WTC11 (cell line): ENCODE measurements at regions not wholly inside any gene's neighbourhood (a gene's known extent, or its start where the extent isn't known, plus 50 kb on each side); places are given as distances from the start of the nearest gene placed in this dataset.

Experiments used
- ATAC-seq: fragments of 200-7000 bp; cut with Tn5 transposase; 2 replicates; pipeline ENCODE4 v1.10.0; 2021; ENCODE audit warnings: mild to moderate bottlenecking, moderate library complexity
- CTCF ChIA-PET: fragments of 300-600 bp; sonication (Branson Sonifier 250); formaldehyde crosslinking; loops from one replicate; lab custom pipeline; 2021; ENCODE audit warnings: antibody characterized with exemption; lab: Charles Lee
- POLR2A ChIA-PET: fragments of 350-600 bp; sonication (Branson Sonifier 250); formaldehyde crosslinking; loops from one replicate; lab custom pipeline; 2021; ENCODE audit warnings: antibody characterized with exemption; lab: Charles Lee
- DNase-seq: peaks from one replicate; pipeline ENCODE4 v3.0.0; 2021; ENCODE audit warnings: low spot score
- H3K27ac Mint-ChIP-seq: 2 replicates; pipeline ENCODE4 v1.8.0; 2021; ENCODE audit warnings: mixed read lengths
- H3K27me3 Mint-ChIP-seq: 2 replicates; pipeline ENCODE4 v1.8.0; 2021; ENCODE audit warnings: low read depth, mild to moderate bottlenecking, moderate library complexity, mixed read lengths
- H3K36me3 Mint-ChIP-seq: 2 replicates; pipeline ENCODE4 v1.8.0; 2021; ENCODE audit warnings: mixed read lengths
- H3K4me1 Mint-ChIP-seq: 2 replicates; pipeline ENCODE4 v1.8.0; 2022; ENCODE audit warnings: mixed read lengths
- H3K4me3 Mint-ChIP-seq: 2 replicates; pipeline ENCODE4 v1.8.0; 2021; ENCODE audit warnings: mild to moderate bottlenecking, moderate library complexity, mixed read lengths
- H3K9me3 Mint-ChIP-seq: 2 replicates; pipeline ENCODE4 v1.8.0; 2021; ENCODE audit warnings: mixed read lengths
- ATF1 ChIP-seq: sonication (generic); formaldehyde crosslinking; IDR thresholded peaks from 2 replicates; pipeline ENCODE4 v1.8.1; 2023; ENCODE audit warnings: mild to moderate bottlenecking, moderate library complexity, missing genetic modification reagents
- GABPB1 ChIP-seq: sonication (generic); formaldehyde crosslinking; IDR thresholded peaks from 2 replicates; pipeline ENCODE4 v1.8.1; 2023; ENCODE audit warnings: mild to moderate bottlenecking, missing genetic modification reagents
- JUN ChIP-seq: sonication (generic); formaldehyde crosslinking; IDR thresholded peaks from 2 replicates; pipeline ENCODE4 v1.8.0; 2023; ENCODE audit warnings: mild to moderate bottlenecking, missing genetic modification reagents
- MYBL2 ChIP-seq: sonication (generic); formaldehyde crosslinking; IDR thresholded peaks from 2 replicates; pipeline ENCODE4 v1.8.1; 2023; ENCODE audit warnings: mild to moderate bottlenecking, moderate library complexity, missing genetic modification reagents
- NFATC4 ChIP-seq: fragments of 250-450 bp; sonication (Bioruptor Pico); IDR thresholded peaks from 2 replicates; pipeline ENCODE4 v1.9.0; 2021; ENCODE audit warnings: mild to moderate bottlenecking
- OVOL2 ChIP-seq: fragments of 250-450 bp; sonication (Bioruptor Pico); IDR thresholded peaks from 2 replicates; pipeline ENCODE4 v1.9.0; 2021; ENCODE audit warnings: mild to moderate bottlenecking, borderline replicate concordance
- RORB ChIP-seq: fragments of 250-450 bp; sonication (Bioruptor Pico); IDR thresholded peaks from 2 replicates; pipeline ENCODE4 v1.9.0; 2021; ENCODE audit warnings: mild to moderate bottlenecking
- SOX15 ChIP-seq: fragments of 250-450 bp; sonication (Bioruptor Pico); IDR thresholded peaks from 2 replicates; pipeline ENCODE4 v1.9.0; 2021; ENCODE audit warnings: mild to moderate bottlenecking
- TEAD1 ChIP-seq: sonication (generic); formaldehyde crosslinking; IDR thresholded peaks from 2 replicates; pipeline ENCODE4 v1.8.0; 2022; ENCODE audit warnings: mild to moderate bottlenecking, missing genetic modification reagents
- ZNF219 ChIP-seq: sonication (generic); formaldehyde crosslinking; IDR thresholded peaks from 2 replicates; pipeline ENCODE4 v1.8.0; 2023; ENCODE audit warnings: missing genetic modification reagents, mild to moderate bottlenecking, borderline replicate concordance
- ZNF416 ChIP-seq: fragments of 250-450 bp; sonication (Bioruptor Pico); IDR thresholded peaks from 2 replicates; pipeline ENCODE4 v1.9.0; 2021; ENCODE audit warnings: mild to moderate bottlenecking, inconsistent platforms
- ZNF423 ChIP-seq: fragments of 250-450 bp; sonication (Bioruptor Pico); IDR thresholded peaks from 2 replicates; pipeline ENCODE4 v2.1.2; 2022; ENCODE audit warnings: mild to moderate bottlenecking, moderate library complexity
- TF ChIP-seq, protein P1 (sequence below): sonication (generic); formaldehyde crosslinking; IDR thresholded peaks from 2 replicates; pipeline ENCODE4 v1.8.0; 2023; ENCODE audit warnings: missing genetic modification reagents, mild to moderate bottlenecking, borderline replicate concordance
- TF ChIP-seq, protein P2 (sequence below): sonication (generic); formaldehyde crosslinking; IDR thresholded peaks from 2 replicates; pipeline ENCODE4 v1.8.0; 2022; ENCODE audit warnings: mild to moderate bottlenecking, missing genetic modification reagents
- TF ChIP-seq, protein P3 (sequence below): sonication (generic); formaldehyde crosslinking; IDR thresholded peaks from 2 replicates; pipeline ENCODE4 v1.8.1; 2022; ENCODE audit warnings: missing genetic modification reagents, borderline replicate concordance
- TF ChIP-seq, protein P4 (sequence below): sonication (generic); formaldehyde crosslinking; IDR thresholded peaks from 2 replicates; pipeline ENCODE4 v1.8.0; 2022; ENCODE audit warnings: mild to moderate bottlenecking, missing genetic modification reagents
- TF ChIP-seq, protein P5 (sequence below): fragments of 250-450 bp; sonication (Bioruptor Pico); IDR thresholded peaks from 2 replicates; pipeline ENCODE4 v1.9.0; 2021; ENCODE audit warnings: mild to moderate bottlenecking, borderline replicate concordance
- TF ChIP-seq, protein P6 (sequence below): fragments of 250-450 bp; sonication (Bioruptor Pico); conservative IDR thresholded peaks from 2 replicates; pipeline ENCODE4 v1.9.0; 2021; ENCODE audit warnings: mild to moderate bottlenecking
- TF ChIP-seq, protein P7 (sequence below): sonication (generic); formaldehyde crosslinking; conservative IDR thresholded peaks from 2 replicates; pipeline ENCODE4 v1.8.1; 2023; ENCODE audit warnings: mild to moderate bottlenecking, low read depth, missing genetic modification reagents, moderate library complexity

DNA sequence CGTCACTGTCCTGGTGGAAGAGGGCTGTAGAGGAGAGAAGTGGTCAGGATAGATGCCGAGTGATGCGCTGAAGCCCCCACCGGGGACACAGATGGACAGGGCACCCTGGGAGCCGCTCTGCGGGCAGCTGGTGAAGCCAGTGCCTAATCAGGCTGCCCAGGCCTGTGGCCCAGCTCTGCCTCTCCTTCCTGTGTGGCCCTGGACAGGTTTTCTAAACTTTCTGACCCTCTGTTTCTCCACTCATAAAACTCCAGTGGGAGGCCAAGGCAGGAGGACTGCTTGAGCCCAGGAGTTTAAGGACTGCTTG lies 86.1 kb downstream of the C5orf15 start (continued):
- TF ChIP-seq, protein P1, sequence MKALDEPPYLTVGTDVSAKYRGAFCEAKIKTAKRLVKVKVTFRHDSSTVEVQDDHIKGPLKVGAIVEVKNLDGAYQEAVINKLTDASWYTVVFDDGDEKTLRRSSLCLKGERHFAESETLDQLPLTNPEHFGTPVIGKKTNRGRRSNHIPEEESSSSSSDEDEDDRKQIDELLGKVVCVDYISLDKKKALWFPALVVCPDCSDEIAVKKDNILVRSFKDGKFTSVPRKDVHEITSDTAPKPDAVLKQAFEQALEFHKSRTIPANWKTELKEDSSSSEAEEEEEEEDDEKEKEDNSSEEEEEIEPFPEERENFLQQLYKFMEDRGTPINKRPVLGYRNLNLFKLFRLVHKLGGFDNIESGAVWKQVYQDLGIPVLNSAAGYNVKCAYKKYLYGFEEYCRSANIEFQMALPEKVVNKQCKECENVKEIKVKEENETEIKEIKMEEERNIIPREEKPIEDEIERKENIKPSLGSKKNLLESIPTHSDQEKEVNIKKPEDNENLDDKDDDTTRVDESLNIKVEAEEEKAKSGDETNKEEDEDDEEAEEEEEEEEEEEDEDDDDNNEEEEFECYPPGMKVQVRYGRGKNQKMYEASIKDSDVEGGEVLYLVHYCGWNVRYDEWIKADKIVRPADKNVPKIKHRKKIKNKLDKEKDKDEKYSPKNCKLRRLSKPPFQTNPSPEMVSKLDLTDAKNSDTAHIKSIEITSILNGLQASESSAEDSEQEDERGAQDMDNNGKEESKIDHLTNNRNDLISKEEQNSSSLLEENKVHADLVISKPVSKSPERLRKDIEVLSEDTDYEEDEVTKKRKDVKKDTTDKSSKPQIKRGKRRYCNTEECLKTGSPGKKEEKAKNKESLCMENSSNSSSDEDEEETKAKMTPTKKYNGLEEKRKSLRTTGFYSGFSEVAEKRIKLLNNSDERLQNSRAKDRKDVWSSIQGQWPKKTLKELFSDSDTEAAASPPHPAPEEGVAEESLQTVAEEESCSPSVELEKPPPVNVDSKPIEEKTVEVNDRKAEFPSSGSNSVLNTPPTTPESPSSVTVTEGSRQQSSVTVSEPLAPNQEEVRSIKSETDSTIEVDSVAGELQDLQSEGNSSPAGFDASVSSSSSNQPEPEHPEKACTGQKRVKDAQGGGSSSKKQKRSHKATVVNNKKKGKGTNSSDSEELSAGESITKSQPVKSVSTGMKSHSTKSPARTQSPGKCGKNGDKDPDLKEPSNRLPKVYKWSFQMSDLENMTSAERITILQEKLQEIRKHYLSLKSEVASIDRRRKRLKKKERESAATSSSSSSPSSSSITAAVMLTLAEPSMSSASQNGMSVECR: no peak

DNA sequence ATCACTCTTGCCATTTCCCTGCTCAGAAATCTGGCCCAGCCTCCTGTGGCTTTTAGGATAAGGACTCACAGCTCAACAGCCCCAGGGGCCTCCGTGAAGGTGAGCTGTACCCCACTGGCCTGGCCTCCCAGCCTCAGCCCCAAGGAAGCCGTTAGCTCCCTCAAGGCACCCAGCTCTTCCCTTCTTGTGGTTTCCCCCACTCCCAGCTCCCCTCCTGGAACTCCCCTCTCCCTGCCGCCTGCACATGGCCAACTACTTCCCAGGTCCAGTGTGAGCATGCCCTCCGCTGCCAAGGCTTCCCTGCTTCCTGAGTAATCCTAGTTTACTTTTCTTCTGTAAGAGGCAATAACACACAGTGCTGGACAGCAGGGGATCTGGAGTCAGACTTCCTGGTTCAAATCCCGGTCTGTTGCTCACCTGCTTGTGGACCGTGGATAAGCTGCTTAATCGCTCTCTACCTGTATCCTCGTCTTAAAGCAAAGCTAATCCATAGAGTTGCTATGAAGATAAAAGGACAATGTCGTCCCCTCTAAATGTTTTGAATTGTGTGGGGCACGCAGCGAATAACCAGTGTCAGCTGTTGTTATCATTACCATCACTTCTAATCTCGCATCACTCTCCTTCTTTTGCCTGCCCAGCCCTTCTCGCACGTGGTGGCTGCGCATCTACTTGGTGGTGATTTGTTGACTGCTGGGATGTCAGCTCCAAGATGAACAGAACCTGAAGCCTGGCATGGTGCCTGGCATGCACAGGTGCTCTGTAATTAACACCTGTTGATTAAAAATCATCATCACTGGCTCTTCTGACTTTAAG lies 86.6 kb downstream of the C5orf15 start:
- Mint-ChIP-seq H3K4me1 (peaks cover 26% of the 10 kb centered on the region), H3K4me3 (no peak overlapping the region), H3K27ac (no peak overlapping the region), H3K27me3 (no peaks in the 10 kb centered on the region; the same call in 1 of the 2 replicates), H3K36me3 (no peaks in the 10 kb centered on the region), H3K9me3 (peaks cover 4% of the 10 kb centered on the region; the same call in 1 of the 2 replicates)
- ATAC-seq (no peak), DNase-seq (no peak)
- ChIA-PET POLR2A (interaction anchor here (0.9 kb wide), 1 partner anchor 88 kb away, joined by 3 read pairs; no protein-coding TSS in a partner anchor), CTCF (interaction anchor here (0.9 to 1.1 kb wide), 2 partner anchors 12 to 127 kb away, joined by 4 to 5 read pairs; no protein-coding TSS in a partner anchor)
- TF ChIP-seq NFATC4 (CRISPR knock-in tag) (no peak), TEAD1 (CRISPR knock-in tag) (no peak), ZNF219 (CRISPR knock-in tag) (no peak), ATF1 (CRISPR knock-in tag) (no peak), ZNF416 (CRISPR knock-in tag) (no peak), GABPB1 (CRISPR knock-in tag) (no peak), RORB (CRISPR knock-in tag) (no peak), OVOL2 (CRISPR knock-in tag) (no peak), ZNF423 (CRISPR knock-in tag) (no peak), JUN (CRISPR knock-in tag) (no peak), MYBL2 (CRISPR knock-in tag) (no peak), SOX15 (no peak)
- TF ChIP-seq, protein P2, sequence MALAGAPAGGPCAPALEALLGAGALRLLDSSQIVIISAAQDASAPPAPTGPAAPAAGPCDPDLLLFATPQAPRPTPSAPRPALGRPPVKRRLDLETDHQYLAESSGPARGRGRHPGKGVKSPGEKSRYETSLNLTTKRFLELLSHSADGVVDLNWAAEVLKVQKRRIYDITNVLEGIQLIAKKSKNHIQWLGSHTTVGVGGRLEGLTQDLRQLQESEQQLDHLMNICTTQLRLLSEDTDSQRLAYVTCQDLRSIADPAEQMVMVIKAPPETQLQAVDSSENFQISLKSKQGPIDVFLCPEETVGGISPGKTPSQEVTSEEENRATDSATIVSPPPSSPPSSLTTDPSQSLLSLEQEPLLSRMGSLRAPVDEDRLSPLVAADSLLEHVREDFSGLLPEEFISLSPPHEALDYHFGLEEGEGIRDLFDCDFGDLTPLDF: no peak
- TF ChIP-seq, protein P3, sequence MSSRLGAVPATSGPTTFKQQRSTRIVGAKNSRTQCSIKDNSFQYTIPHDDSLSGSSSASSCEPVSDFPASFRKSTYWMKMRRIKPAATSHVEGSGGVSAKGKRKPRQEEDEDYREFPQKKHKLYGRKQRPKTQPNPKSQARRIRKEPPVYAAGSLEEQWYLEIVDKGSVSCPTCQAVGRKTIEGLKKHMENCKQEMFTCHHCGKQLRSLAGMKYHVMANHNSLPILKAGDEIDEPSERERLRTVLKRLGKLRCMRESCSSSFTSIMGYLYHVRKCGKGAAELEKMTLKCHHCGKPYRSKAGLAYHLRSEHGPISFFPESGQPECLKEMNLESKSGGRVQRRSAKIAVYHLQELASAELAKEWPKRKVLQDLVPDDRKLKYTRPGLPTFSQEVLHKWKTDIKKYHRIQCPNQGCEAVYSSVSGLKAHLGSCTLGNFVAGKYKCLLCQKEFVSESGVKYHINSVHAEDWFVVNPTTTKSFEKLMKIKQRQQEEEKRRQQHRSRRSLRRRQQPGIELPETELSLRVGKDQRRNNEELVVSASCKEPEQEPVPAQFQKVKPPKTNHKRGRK: no peak
- TF ChIP-seq, protein P4, sequence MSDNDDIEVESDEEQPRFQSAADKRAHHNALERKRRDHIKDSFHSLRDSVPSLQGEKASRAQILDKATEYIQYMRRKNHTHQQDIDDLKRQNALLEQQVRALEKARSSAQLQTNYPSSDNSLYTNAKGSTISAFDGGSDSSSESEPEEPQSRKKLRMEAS (CRISPR knock-in tag): no peak
- TF ChIP-seq, protein P5, sequence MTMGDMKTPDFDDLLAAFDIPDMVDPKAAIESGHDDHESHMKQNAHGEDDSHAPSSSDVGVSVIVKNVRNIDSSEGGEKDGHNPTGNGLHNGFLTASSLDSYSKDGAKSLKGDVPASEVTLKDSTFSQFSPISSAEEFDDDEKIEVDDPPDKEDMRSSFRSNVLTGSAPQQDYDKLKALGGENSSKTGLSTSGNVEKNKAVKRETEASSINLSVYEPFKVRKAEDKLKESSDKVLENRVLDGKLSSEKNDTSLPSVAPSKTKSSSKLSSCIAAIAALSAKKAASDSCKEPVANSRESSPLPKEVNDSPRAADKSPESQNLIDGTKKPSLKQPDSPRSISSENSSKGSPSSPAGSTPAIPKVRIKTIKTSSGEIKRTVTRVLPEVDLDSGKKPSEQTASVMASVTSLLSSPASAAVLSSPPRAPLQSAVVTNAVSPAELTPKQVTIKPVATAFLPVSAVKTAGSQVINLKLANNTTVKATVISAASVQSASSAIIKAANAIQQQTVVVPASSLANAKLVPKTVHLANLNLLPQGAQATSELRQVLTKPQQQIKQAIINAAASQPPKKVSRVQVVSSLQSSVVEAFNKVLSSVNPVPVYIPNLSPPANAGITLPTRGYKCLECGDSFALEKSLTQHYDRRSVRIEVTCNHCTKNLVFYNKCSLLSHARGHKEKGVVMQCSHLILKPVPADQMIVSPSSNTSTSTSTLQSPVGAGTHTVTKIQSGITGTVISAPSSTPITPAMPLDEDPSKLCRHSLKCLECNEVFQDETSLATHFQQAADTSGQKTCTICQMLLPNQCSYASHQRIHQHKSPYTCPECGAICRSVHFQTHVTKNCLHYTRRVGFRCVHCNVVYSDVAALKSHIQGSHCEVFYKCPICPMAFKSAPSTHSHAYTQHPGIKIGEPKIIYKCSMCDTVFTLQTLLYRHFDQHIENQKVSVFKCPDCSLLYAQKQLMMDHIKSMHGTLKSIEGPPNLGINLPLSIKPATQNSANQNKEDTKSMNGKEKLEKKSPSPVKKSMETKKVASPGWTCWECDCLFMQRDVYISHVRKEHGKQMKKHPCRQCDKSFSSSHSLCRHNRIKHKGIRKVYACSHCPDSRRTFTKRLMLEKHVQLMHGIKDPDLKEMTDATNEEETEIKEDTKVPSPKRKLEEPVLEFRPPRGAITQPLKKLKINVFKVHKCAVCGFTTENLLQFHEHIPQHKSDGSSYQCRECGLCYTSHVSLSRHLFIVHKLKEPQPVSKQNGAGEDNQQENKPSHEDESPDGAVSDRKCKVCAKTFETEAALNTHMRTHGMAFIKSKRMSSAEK (CRISPR knock-in tag): no peak
- TF ChIP-seq, protein P6, sequence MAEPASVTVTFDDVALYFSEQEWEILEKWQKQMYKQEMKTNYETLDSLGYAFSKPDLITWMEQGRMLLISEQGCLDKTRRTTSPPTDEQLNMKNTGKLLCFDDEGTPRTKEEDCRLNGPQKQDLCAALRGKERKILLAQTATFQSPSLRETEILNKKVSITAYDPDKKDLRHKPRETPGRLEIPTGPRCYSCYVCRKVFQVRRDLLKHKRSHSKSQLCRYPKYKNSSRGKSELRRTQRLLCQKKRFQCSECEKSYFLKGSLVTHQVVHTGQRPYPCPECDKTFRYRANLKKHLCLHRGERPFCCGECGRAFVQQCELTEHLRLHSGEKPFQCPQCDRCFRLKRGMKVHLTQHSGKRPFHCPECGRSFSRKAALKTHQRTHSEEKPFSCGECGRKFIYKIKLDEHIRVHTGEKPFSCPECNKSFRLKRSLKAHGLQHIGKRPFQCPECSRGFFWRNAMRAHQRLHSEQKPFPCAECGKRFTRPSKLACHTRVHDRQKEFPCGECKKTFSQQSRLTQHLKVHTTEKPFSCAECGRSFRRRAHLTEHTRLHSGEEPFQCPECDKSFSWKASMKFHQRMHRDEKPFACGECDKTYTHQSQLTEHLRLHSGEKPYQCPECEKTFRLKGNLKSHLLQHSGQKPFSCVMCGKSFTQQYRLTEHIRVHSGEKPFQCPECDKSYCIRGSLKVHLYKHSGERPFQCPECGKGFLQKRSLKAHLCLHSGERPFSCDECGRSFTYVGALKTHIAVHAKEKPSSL (CRISPR knock-in tag): no peak
- TF ChIP-seq, protein P7, sequence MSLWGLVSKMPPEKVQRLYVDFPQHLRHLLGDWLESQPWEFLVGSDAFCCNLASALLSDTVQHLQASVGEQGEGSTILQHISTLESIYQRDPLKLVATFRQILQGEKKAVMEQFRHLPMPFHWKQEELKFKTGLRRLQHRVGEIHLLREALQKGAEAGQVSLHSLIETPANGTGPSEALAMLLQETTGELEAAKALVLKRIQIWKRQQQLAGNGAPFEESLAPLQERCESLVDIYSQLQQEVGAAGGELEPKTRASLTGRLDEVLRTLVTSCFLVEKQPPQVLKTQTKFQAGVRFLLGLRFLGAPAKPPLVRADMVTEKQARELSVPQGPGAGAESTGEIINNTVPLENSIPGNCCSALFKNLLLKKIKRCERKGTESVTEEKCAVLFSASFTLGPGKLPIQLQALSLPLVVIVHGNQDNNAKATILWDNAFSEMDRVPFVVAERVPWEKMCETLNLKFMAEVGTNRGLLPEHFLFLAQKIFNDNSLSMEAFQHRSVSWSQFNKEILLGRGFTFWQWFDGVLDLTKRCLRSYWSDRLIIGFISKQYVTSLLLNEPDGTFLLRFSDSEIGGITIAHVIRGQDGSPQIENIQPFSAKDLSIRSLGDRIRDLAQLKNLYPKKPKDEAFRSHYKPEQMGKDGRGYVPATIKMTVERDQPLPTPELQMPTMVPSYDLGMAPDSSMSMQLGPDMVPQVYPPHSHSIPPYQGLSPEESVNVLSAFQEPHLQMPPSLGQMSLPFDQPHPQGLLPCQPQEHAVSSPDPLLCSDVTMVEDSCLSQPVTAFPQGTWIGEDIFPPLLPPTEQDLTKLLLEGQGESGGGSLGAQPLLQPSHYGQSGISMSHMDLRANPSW (CRISPR knock-in tag): no peak
